ENCODE measurements at regions not wholly inside any gene's neighbourhood (a gene's known extent, or its start where the extent isn't known, plus 50 kb on each side); places are given as distances from the start of the nearest gene placed in this dataset.

GRCh38 chr6:140604786-140605185, 1230.3 kb upstream of the CITED2 start:
- Mint-ChIP-seq H3K4me3 (no peak overlapping the region), H3K9me3 (no peaks in the 10 kb centered on the region), H3K36me3 (no peaks in the 10 kb centered on the region), H3K27me3 (peaks cover 0 to 5% of the 10 kb centered on the region in 2 donors), H3K4me1 (no peaks in the 10 kb centered on the region), H3K27ac (no peak overlapping the region)
- H3K27ac ChIP-seq (ENCODE audit: low read length), result no peak overlapping the region
- DNase-seq (no peak), ATAC-seq (replicated peaks in 1 of 4) (no peak)
- ChIA-PET POLR2A (no interaction called here), CTCF (no interaction called here)
- no peaks in the 10 kb centered on the region for H3K36me3 ChIP-seq (ENCODE audit: control insufficient read depth in 2 of 2, extremely low read depth in 1 of 2, insufficient read depth in 1 of 2, low read length in 1 of 2)
- no peaks in the 10 kb centered on the region for H3K9me3 ChIP-seq
- no peaks in the 10 kb centered on the region for H3K4me1 ChIP-seq (ENCODE audit: control insufficient read depth in 1 of 2, extremely low read depth in 1 of 2, insufficient read depth in 2 of 2, low read length in 2 of 2)
- no peaks in the 10 kb centered on the region for H3K27me3 ChIP-seq (replicated peaks in 1 of 2; ENCODE audit: control insufficient read depth in 2 of 2, extremely low read depth in 1 of 2, insufficient read depth in 2 of 2, low read length in 1 of 2)
- no CpG with 5 or more reads among the region's 3 CpGs for WGBS (ENCODE audit: insufficient coverage)
- H3K4me3 ChIP-seq (ENCODE audit: control insufficient read depth in 1 of 2, extremely low read depth in 1 of 2, low read length in 1 of 2), result no peak overlapping the region

- no peak for DNase-seq
- ATAC-seq (replicated peaks in 1 of 4), result no peak
- H3K4me1 Mint-ChIP-seq, result no peaks in the 10 kb centered on the region
- Histone ChIP-seq H3K36me3 (ENCODE audit: control insufficient read depth in 2 of 2, extremely low read depth in 1 of 2, insufficient read depth in 1 of 2, low read length in 1 of 2) (no peaks in the 10 kb centered on the region), H3K27ac (ENCODE audit: low read length) (no peak overlapping the region), H3K9me3 (no peaks in the 10 kb centered on the region), H3K4me3 (ENCODE audit: control insufficient read depth in 1 of 2, extremely low read depth in 1 of 2, low read length in 1 of 2) (no peak overlapping the region), H3K27me3 (replicated peaks in 1 of 2; ENCODE audit: control insufficient read depth in 2 of 2, extremely low read depth in 1 of 2, insufficient read depth in 2 of 2, low read length in 1 of 2) (no peaks in the 10 kb centered on the region), H3K4me1 (ENCODE audit: control insufficient read depth in 1 of 2, extremely low read depth in 1 of 2, insufficient read depth in 2 of 2, low read length in 2 of 2) (no peaks in the 10 kb centered on the region)
- no peaks in the 10 kb centered on the region for H3K9me3 Mint-ChIP-seq
- H3K4me3 Mint-ChIP-seq, result no peak overlapping the region
- peaks cover 2 to 5% of the 10 kb centered on the region in 2 donors for H3K27me3 Mint-ChIP-seq
- H3K27ac Mint-ChIP-seq, result no peak overlapping the region
- H3K36me3 Mint-ChIP-seq, result no peaks in the 10 kb centered on the region
- ChIA-PET POLR2A (no interaction called here), CTCF (interaction anchor here in 1 of 2 donors (0.6 kb wide), 1 partner anchor 772 kb away, joined by 3 read pairs; no protein-coding TSS in a partner anchor)
- WGBS (ENCODE audit: insufficient coverage), result 100% methylated on average over 1 of the region's 6 CpGs
These were observed 1228.2 kb upstream of the CITED2 start for GRCh38 chr6:140602431-140603248.

GRCh38 chr6:140601021-140601808, 1226.8 kb upstream of the CITED2 start:
- CTCF ChIA-PET, result interaction anchor here in 1 of 2 donors (0.6 kb wide), 1 partner anchor 59 kb away, joined by 3 read pairs; no protein-coding TSS in a partner anchor
- no peak for ATAC-seq (replicated peaks in 1 of 4)
- H3K4me3 Mint-ChIP-seq, result no peak overlapping the region

GRCh38 chr6:140599916-140600315, 1225.5 kb upstream of the CITED2 start:
- H3K27ac Mint-ChIP-seq, result no peak overlapping the region
- no peak overlapping the region for H3K4me3 Mint-ChIP-seq
- Histone ChIP-seq H3K36me3 (ENCODE audit: control insufficient read depth in 2 of 2, extremely low read depth in 1 of 2, insufficient read depth in 1 of 2, low read length in 1 of 2) (no peaks in the 10 kb centered on the region), H3K4me3 (ENCODE audit: control insufficient read depth in 1 of 2, extremely low read depth in 1 of 2, low read length in 1 of 2) (no peak overlapping the region), H3K27ac (ENCODE audit: low read length) (no peak overlapping the region), H3K27me3 (replicated peaks in 1 of 2; ENCODE audit: control insufficient read depth in 2 of 2, extremely low read depth in 1 of 2, insufficient read depth in 2 of 2, low read length in 1 of 2) (no peaks in the 10 kb centered on the region), H3K9me3 (no peaks in the 10 kb centered on the region), H3K4me1 (ENCODE audit: control insufficient read depth in 1 of 2, extremely low read depth in 1 of 2, insufficient read depth in 2 of 2, low read length in 2 of 2) (no peaks in the 10 kb centered on the region)
- H3K36me3 Mint-ChIP-seq, result no peaks in the 10 kb centered on the region
- no peak for ATAC-seq (replicated peaks in 1 of 4)
- H3K4me1 Mint-ChIP-seq, result no peaks in the 10 kb centered on the region
- no peak for DNase-seq
- WGBS (ENCODE audit: insufficient coverage), result 89% methylated on average over 1 of the region's 1 CpG
- ChIA-PET CTCF (no interaction called here), POLR2A (no interaction called here)
- peaks cover 2 to 5% of the 10 kb centered on the region in 2 donors for H3K27me3 Mint-ChIP-seq
- no peaks in the 10 kb centered on the region for H3K9me3 Mint-ChIP-seq

More at GRCh38 chr6:140601021-140601808, 1226.8 kb upstream of the CITED2 start:
- no peak for DNase-seq
- Histone ChIP-seq H3K36me3 (ENCODE audit: control insufficient read depth in 2 of 2, extremely low read depth in 1 of 2, insufficient read depth in 1 of 2, low read length in 1 of 2) (no peaks in the 10 kb centered on the region), H3K9me3 (no peaks in the 10 kb centered on the region), H3K27ac (ENCODE audit: low read length) (no peak overlapping the region), H3K4me1 (ENCODE audit: control insufficient read depth in 1 of 2, extremely low read depth in 1 of 2, insufficient read depth in 2 of 2, low read length in 2 of 2) (no peaks in the 10 kb centered on the region), H3K4me3 (ENCODE audit: control insufficient read depth in 1 of 2, extremely low read depth in 1 of 2, low read length in 1 of 2) (no peak overlapping the region), H3K27me3 (replicated peaks in 1 of 2; ENCODE audit: control insufficient read depth in 2 of 2, extremely low read depth in 1 of 2, insufficient read depth in 2 of 2, low read length in 1 of 2) (no peaks in the 10 kb centered on the region)
- H3K27ac Mint-ChIP-seq, result no peak overlapping the region
- WGBS (ENCODE audit: insufficient coverage), result no CpG with 5 or more reads among the region's 3 CpGs
- POLR2A ChIA-PET, result interaction anchor here in 1 of 2 donors (0.7 kb wide), 1 partner anchor 713 kb away, joined by 4 read pairs; no protein-coding TSS in a partner anchor
- H3K4me1 Mint-ChIP-seq, result no peaks in the 10 kb centered on the region
- H3K9me3 Mint-ChIP-seq, result no peaks in the 10 kb centered on the region
- peaks cover 2 to 5% of the 10 kb centered on the region in 2 donors for H3K27me3 Mint-ChIP-seq
- no peaks in the 10 kb centered on the region for H3K36me3 Mint-ChIP-seq

- WGBS (ENCODE audit: insufficient coverage), result no CpG with 5 or more reads among the region's 1 CpG
- no peak overlapping the region for H3K27ac Mint-ChIP-seq
- no peaks in the 10 kb centered on the region for H3K9me3 Mint-ChIP-seq
- no peaks in the 10 kb centered on the region for H3K4me1 Mint-ChIP-seq
- H3K4me3 ChIP-seq (ENCODE audit: control insufficient read depth in 1 of 2, extremely low read depth in 1 of 2, low read length in 1 of 2), result no peak overlapping the region
- ATAC-seq (replicated peaks in 1 of 4) (no peak), DNase-seq (no peak)
- no peak overlapping the region for H3K4me3 Mint-ChIP-seq
- H3K27me3 ChIP-seq (replicated peaks in 1 of 2; ENCODE audit: control insufficient read depth in 2 of 2, extremely low read depth in 1 of 2, insufficient read depth in 2 of 2, low read length in 1 of 2), result no peaks in the 10 kb centered on the region
- no peaks in the 10 kb centered on the region for H3K36me3 Mint-ChIP-seq
- peaks cover 2 to 3% of the 10 kb centered on the region in 2 donors for H3K27me3 Mint-ChIP-seq
- ChIA-PET CTCF (no interaction called here), POLR2A (interaction anchor here in 1 of 2 donors (0.7 kb wide), 1 partner anchor 747 kb away, joined by 3 read pairs; no protein-coding TSS in a partner anchor)
- H3K36me3 ChIP-seq (ENCODE audit: control insufficient read depth in 2 of 2, extremely low read depth in 1 of 2, insufficient read depth in 1 of 2, low read length in 1 of 2), result no peaks in the 10 kb centered on the region
- H3K9me3 ChIP-seq, result no peaks in the 10 kb centered on the region
- no peak overlapping the region for H3K27ac ChIP-seq (ENCODE audit: low read length)
- H3K4me1 ChIP-seq (ENCODE audit: control insufficient read depth in 1 of 2, extremely low read depth in 1 of 2, insufficient read depth in 2 of 2, low read length in 2 of 2), result no peaks in the 10 kb centered on the region
These were observed 1222.7 kb upstream of the CITED2 start for GRCh38 chr6:140597181-140597580.

- Mint-ChIP-seq H3K9me3 (no peaks in the 10 kb centered on the region), H3K4me1 (no peaks in the 10 kb centered on the region)
These were observed 1220.3 kb upstream of the CITED2 start for GRCh38 chr6:140594806-140595128.

More at GRCh38 chr6:140594806-140595128, 1220.3 kb upstream of the CITED2 start:
- H3K4me3 Mint-ChIP-seq, result no peak overlapping the region
- no CpG with 5 or more reads among the region's 1 CpG for WGBS (ENCODE audit: insufficient coverage)
- H3K27me3 ChIP-seq (replicated peaks in 1 of 2; ENCODE audit: control insufficient read depth in 2 of 2, extremely low read depth in 1 of 2, insufficient read depth in 2 of 2, low read length in 1 of 2), result no peaks in the 10 kb centered on the region
- H3K27me3 Mint-ChIP-seq, result peaks cover 0 to 2% of the 10 kb centered on the region in 2 donors
- H3K27ac Mint-ChIP-seq, result no peak overlapping the region
- CTCF ChIA-PET, result no interaction called here
- no peak overlapping the region for H3K27ac ChIP-seq (ENCODE audit: low read length)
- POLR2A ChIA-PET, result no interaction called here
- no peaks in the 10 kb centered on the region for H3K36me3 Mint-ChIP-seq
- no peaks in the 10 kb centered on the region for H3K36me3 ChIP-seq (ENCODE audit: control insufficient read depth in 2 of 2, extremely low read depth in 1 of 2, insufficient read depth in 1 of 2, low read length in 1 of 2)
- H3K9me3 ChIP-seq, result no peaks in the 10 kb centered on the region
- no peaks in the 10 kb centered on the region for H3K4me1 ChIP-seq (ENCODE audit: control insufficient read depth in 1 of 2, extremely low read depth in 1 of 2, insufficient read depth in 2 of 2, low read length in 2 of 2)
- no peak for DNase-seq
- no peak for ATAC-seq (replicated peaks in 1 of 4)
- H3K4me3 ChIP-seq (ENCODE audit: control insufficient read depth in 1 of 2, extremely low read depth in 1 of 2, low read length in 1 of 2), result no peak overlapping the region

Measured in T-cell (primary cell).